Caco-2 (cell line): ENCODE measurements at regions not wholly inside any gene's neighbourhood (a gene's known extent, or its start where the extent isn't known, plus 50 kb on each side); places are given as distances from the start of the nearest gene placed in this dataset.

Source experiments
- BruUV-seq: library from RNA; stranded (reverse); fragments of 400-500 nt; replicated peaks from 2 replicates; lab custom pipeline; 2021; lab: Mats Ljungman, UMichigan
- CTCF ChIA-PET: fragments of 300-600 bp; sonication (Branson Sonifier 250); formaldehyde crosslinking; loops from one replicate; lab custom pipeline; 2022; ENCODE audit warnings: antibody characterized with exemption; lab: Charles Lee
- POLR2A ChIA-PET: fragments of 300-600 bp; sonication (Branson Sonifier 250); formaldehyde crosslinking; loops from one replicate; lab custom pipeline; 2022; ENCODE audit warnings: antibody characterized with exemption; lab: Charles Lee
- DNase-seq, 2 experiments: peaks; one replicate each; pipeline versions ENCODE4 v3.0.0 to v3.0.0-alpha.2; 2020 to 2022
- H3K27me3 ChIP-seq: replicated peaks from 2 replicates; pipeline ENCODE4 v1.6.0; 2011; ENCODE audit warnings: low read length; ENCODE audit not compliant: control insufficient read depth, insufficient read depth
- H3K36me3 ChIP-seq: 2 replicates; pipeline ENCODE4 v1.5.1; 2011; ENCODE audit warnings: low read length; ENCODE audit not compliant: control insufficient read depth, insufficient read depth
- H3K4me1 ChIP-seq: fragments of 250-450 bp; sonication (Bioruptor Pico); 2 replicates; pipeline ENCODE4 v1.5.1; 2020; ENCODE audit warnings: mild to moderate bottlenecking
- H3K4me3 ChIP-seq: 2 replicates; pipeline ENCODE4 v1.5.1; 2011; ENCODE audit warnings: low read depth, mild to moderate bottlenecking, control low read depth, low read length
- H3K9me3 ChIP-seq: fragments of 250-450 bp; sonication (Bioruptor Pico); 2 replicates; pipeline ENCODE4 v1.5.1; 2020; ENCODE audit warnings: mild to moderate bottlenecking, moderate library complexity
- H3K27ac Mint-ChIP-seq: one replicate; pipeline ENCODE4 v1.8.0; 2022; ENCODE audit warnings: mixed read lengths; ENCODE audit not compliant: unreplicated experiment
- H3K27me3 Mint-ChIP-seq: one replicate; pipeline ENCODE4 v1.8.0; 2022; ENCODE audit warnings: mixed read lengths; ENCODE audit not compliant: insufficient read depth, unreplicated experiment
- H3K36me3 Mint-ChIP-seq: one replicate; pipeline ENCODE4 v1.8.0; 2022; ENCODE audit warnings: mild to moderate bottlenecking, mixed read lengths; ENCODE audit not compliant: insufficient read depth, unreplicated experiment
- H3K4me1 Mint-ChIP-seq: one replicate; pipeline ENCODE4 v1.8.0; 2022; ENCODE audit warnings: low read depth, mixed read lengths; ENCODE audit not compliant: unreplicated experiment
- H3K4me3 Mint-ChIP-seq: one replicate; pipeline ENCODE4 v1.8.0; 2022; ENCODE audit warnings: mild to moderate bottlenecking, moderate library complexity, mixed read lengths; ENCODE audit not compliant: unreplicated experiment
- H3K9me3 Mint-ChIP-seq: one replicate; pipeline ENCODE4 v1.8.0; 2022; ENCODE audit warnings: mixed read lengths; ENCODE audit not compliant: unreplicated experiment
- intact Hi-C: fragments of 100-400 bp; cut with micrococcal nuclease; formaldehyde crosslinking; loops from one replicate; pipeline ENCODE4 v1.10.0; 2022; ENCODE audit not compliant: unreplicated experiment
- TF ChIP-seq, protein P1 (sequence below), 2 experiments: fragments of 200-600 bp in 1 of 2; IDR thresholded peaks; 1 replicate in 1 of 2; 2 replicates in 1 of 2; pipeline versions ENCODE4 v1.5.1 to v1.8.0; 2011 to 2022; ENCODE audit warnings: antibody characterized with exemption in 1 of 2, control low read depth in 1 of 2, inconsistent platforms in 1 of 2, low read depth in 1 of 2, low read length in 1 of 2, mild to moderate bottlenecking in 1 of 2, moderate library complexity in 1 of 2; ENCODE audit not compliant: insufficient read depth in 1 of 2, severe bottlenecking in 1 of 2, unreplicated experiment in 1 of 2

DNA sequence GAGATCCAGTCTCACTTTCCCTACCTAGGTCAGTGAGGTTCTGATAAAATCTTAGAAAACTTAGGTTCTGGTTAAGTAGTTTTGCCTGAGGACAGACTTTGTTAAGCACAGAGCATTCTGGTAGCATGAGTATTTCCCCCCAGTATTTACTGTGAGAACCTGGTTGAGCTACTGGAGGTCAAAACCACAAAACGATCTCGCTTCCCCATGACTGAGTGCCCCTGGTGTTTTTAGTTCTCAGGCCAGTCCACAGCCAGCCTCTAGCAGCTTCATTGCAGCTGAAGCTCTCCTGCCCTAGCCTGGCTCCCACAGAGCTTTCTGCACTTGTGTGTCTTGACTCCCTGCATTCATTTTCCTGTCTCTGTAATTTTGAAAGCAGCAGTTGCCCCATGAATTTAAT, 1138.2 kb downstream of the UQCRFS1 start:
- ChIA-PET CTCF (no interaction called here), POLR2A (no interaction called here)
- Histone ChIP-seq H3K9me3 (no peaks in the 10 kb centered on the region), H3K27me3 (no peaks in the 10 kb centered on the region), H3K36me3 (no peaks in the 10 kb centered on the region), H3K4me3 (no peak overlapping the region), H3K4me1 (no peaks in the 10 kb centered on the region)
- no TSS peak for BruUV-seq
- Mint-ChIP-seq H3K9me3 (peaks cover 6% of the 10 kb centered on the region), H3K36me3 (no peaks in the 10 kb centered on the region), H3K27ac (no peak overlapping the region), H3K4me1 (no peaks in the 10 kb centered on the region), H3K27me3 (no peaks in the 10 kb centered on the region), H3K4me3 (no peak overlapping the region)
- TF ChIP-seq, protein P1, sequence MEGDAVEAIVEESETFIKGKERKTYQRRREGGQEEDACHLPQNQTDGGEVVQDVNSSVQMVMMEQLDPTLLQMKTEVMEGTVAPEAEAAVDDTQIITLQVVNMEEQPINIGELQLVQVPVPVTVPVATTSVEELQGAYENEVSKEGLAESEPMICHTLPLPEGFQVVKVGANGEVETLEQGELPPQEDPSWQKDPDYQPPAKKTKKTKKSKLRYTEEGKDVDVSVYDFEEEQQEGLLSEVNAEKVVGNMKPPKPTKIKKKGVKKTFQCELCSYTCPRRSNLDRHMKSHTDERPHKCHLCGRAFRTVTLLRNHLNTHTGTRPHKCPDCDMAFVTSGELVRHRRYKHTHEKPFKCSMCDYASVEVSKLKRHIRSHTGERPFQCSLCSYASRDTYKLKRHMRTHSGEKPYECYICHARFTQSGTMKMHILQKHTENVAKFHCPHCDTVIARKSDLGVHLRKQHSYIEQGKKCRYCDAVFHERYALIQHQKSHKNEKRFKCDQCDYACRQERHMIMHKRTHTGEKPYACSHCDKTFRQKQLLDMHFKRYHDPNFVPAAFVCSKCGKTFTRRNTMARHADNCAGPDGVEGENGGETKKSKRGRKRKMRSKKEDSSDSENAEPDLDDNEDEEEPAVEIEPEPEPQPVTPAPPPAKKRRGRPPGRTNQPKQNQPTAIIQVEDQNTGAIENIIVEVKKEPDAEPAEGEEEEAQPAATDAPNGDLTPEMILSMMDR (IDR thresholded peaks at IDR 0.05; ENCODE audit: insufficient read depth in 1 of 2, low read depth in 1 of 2, low read length in 1 of 2, severe bottlenecking in 1 of 2, unreplicated experiment in 1 of 2) = no peak
- no peak for DNase-seq
- intact Hi-C loops = no loop called here

DNA sequence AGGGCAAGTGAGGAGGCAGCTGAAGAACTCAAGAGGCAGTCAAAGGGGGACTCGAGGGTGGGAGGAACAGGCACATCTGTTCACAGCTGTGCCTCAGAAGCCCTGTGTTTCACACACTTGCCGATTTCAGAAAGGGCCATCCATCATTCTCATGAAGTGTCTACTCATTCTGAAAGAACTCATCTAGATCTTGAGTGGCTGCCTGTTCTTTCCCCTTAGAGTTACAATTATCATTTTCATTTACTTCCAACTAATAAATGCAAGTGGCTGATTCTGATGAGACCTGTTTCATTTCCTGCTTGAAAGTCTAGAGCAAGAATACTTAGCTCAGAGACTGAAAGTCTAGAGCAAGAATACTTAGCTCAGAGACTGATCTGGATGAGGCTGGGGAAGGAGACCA, 1145.1 kb downstream of the UQCRFS1 start:
- POLR2A ChIA-PET = no interaction called here
- no TSS peak for BruUV-seq
- CTCF ChIA-PET = no interaction called here
- TF ChIP-seq, protein P1 (IDR thresholded peaks at IDR 0.05; ENCODE audit: insufficient read depth in 1 of 2, low read depth in 1 of 2, low read length in 1 of 2, severe bottlenecking in 1 of 2, unreplicated experiment in 1 of 2) = no peak
- H3K9me3 ChIP-seq = no peaks in the 10 kb centered on the region; the same call in 1 of the 2 replicates
- H3K27me3 ChIP-seq = no peaks in the 10 kb centered on the region
- Mint-ChIP-seq H3K9me3 (peaks cover 9% of the 10 kb centered on the region), H3K4me1 (no peaks in the 10 kb centered on the region), H3K36me3 (no peaks in the 10 kb centered on the region), H3K27ac (no peak overlapping the region), H3K27me3 (peaks cover 4% of the 10 kb centered on the region), H3K4me3 (no peak overlapping the region)
- H3K4me1 ChIP-seq = no peaks in the 10 kb centered on the region
- intact Hi-C loops = no loop called here
- H3K4me3 ChIP-seq = no peak overlapping the region
- no peaks in the 10 kb centered on the region for H3K36me3 ChIP-seq
- no peak for DNase-seq

DNA sequence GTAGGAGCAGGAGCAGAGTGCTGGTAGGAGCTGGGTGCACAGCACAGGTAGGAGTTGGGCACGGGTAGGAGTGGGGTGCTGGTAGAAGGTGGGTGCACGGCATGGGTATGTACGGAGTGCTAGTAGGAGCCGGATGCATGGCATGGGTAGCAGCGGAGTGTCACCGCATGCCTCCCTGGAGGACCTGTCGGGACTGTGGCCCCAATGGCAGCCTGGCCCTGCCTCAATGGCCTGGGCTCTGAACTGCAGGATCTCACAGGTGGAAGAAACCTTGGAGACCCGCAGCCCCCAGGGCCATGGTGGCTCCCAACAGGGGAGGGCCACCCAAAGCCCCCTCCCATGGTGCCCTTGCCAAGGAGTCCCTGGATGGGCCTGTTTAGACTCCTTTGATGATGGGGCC, 1146.0 kb downstream of the UQCRFS1 start:
- POLR2A ChIA-PET = no interaction called here
- H3K4me3 Mint-ChIP-seq = no peak overlapping the region

More for the DNA sequence above, 1146.0 kb downstream of the UQCRFS1 start:
- intact Hi-C loops = no loop called here
- BruUV-seq = no TSS peak
- Histone ChIP-seq H3K4me1 (no peaks in the 10 kb centered on the region), H3K9me3 (no peaks in the 10 kb centered on the region; the same call in 1 of the 2 replicates), H3K27me3 (no peaks in the 10 kb centered on the region), H3K36me3 (no peaks in the 10 kb centered on the region), H3K4me3 (no peak overlapping the region)
- Mint-ChIP-seq H3K36me3 (no peaks in the 10 kb centered on the region), H3K4me1 (no peaks in the 10 kb centered on the region), H3K9me3 (peaks cover 9% of the 10 kb centered on the region), H3K27ac (no peak overlapping the region), H3K27me3 (peaks cover 4% of the 10 kb centered on the region)
- DNase-seq = no peak
- CTCF ChIA-PET = no interaction called here
- TF ChIP-seq, protein P1 (IDR thresholded peaks at IDR 0.05; ENCODE audit: insufficient read depth in 1 of 2, low read depth in 1 of 2, low read length in 1 of 2, severe bottlenecking in 1 of 2, unreplicated experiment in 1 of 2) = no peak
